SIG-M5 treated with dmso at 0.1 percent for 504 hours (cell line): ENCODE measurements at regions not wholly inside any gene's neighbourhood (a gene's known extent, or its start where the extent isn't known, plus 50 kb on each side); places are given as distances from the start of the nearest gene placed in this dataset.

Source experiments
- DNase-seq: peaks from one replicate; lab custom pipeline; 2025; ENCODE audit not compliant: unreplicated experiment; lab: John Stamatoyannopoulos, UW

- no peak for DNase-seq
Measured at GRCh38 chr5:142478113-142478512, 153.3 kb upstream of the SPRY4 start.

- no peak for DNase-seq
Measured at GRCh38 chr5:142475102-142475513, 150.3 kb upstream of the SPRY4 start.

GRCh38 chr5:142474431-142475094 lies 149.7 kb upstream of the SPRY4 start:
- DNase-seq, result no peak

- DNase-seq, result no peak
Measured at GRCh38 chr5:142473038-142473437, 148.2 kb upstream of the SPRY4 start.

- no peak for DNase-seq
Measured at GRCh38 chr5:142472306-142472951, 147.6 kb upstream of the SPRY4 start.

- no peak for DNase-seq
Measured at GRCh38 chr5:142466195-142466971, 141.6 kb upstream of the SPRY4 start.

GRCh38 chr5:142465476-142465875 lies 140.7 kb upstream of the SPRY4 start:
- no peak for DNase-seq

GRCh38 chr5:142463904-142464303 lies 139.1 kb upstream of the SPRY4 start:
- DNase-seq, result no peak

GRCh38 chr5:142461028-142461590 lies 136.3 kb upstream of the SPRY4 start:
- DNase-seq, result no peak

GRCh38 chr5:142459209-142459608 lies 134.4 kb upstream of the SPRY4 start:
- DNase-seq, result no peak

GRCh38 chr5:142455856-142456255 lies 131.0 kb upstream of the SPRY4 start:
- DNase-seq, result peak; percentile 31

GRCh38 chr5:142453932-142454331 lies 129.1 kb upstream of the SPRY4 start:
- DNase-seq, result no peak

- no peak for DNase-seq
Measured at GRCh38 chr5:142450419-142450818, 125.6 kb upstream of the SPRY4 start.

GRCh38 chr5:142447887-142448286 lies 123.1 kb upstream of the SPRY4 start:
- no peak for DNase-seq

GRCh38 chr5:142446960-142447279 lies 122.1 kb upstream of the SPRY4 start:
- DNase-seq, result no peak

GRCh38 chr5:142446131-142446959 lies 121.5 kb upstream of the SPRY4 start:
- no peak for DNase-seq

GRCh38 chr5:142445266-142445665 lies 120.4 kb upstream of the SPRY4 start:
- DNase-seq, result no peak

GRCh38 chr5:142441616-142442015 lies 116.8 kb upstream of the SPRY4 start:
- DNase-seq, result no peak

- DNase-seq, result no peak
Measured at GRCh38 chr5:142439207-142439860, 114.5 kb upstream of the SPRY4 start.

- no peak for DNase-seq
Measured at GRCh38 chr5:142438573-142438972, 113.8 kb upstream of the SPRY4 start.

- no peak for DNase-seq
Measured at GRCh38 chr5:142437563-142437962, 112.7 kb upstream of the SPRY4 start.
